PFSK-1 (cell line): ENCODE measurements at regions not wholly inside any gene's neighbourhood (a gene's known extent, or its start where the extent isn't known, plus 50 kb on each side); places are given as distances from the start of the nearest gene placed in this dataset.

ENCODE experiments used
- POLR2AphosphoS5 ChIP-seq: IDR thresholded peaks from 2 replicates; pipeline ENCODE4 v1.6.1; 2012; ENCODE audit warnings: low read depth, mild to moderate bottlenecking, control low read depth, low read length, moderate library complexity
- SIN3A ChIP-seq: IDR thresholded peaks from 2 replicates; pipeline ENCODE4 v1.6.1; 2012; ENCODE audit warnings: mild to moderate bottlenecking, low read length, moderate library complexity, borderline replicate concordance; ENCODE audit not compliant: insufficient read depth
- TAF1 ChIP-seq: IDR thresholded peaks from 2 replicates; pipeline ENCODE4 v1.6.1; 2012; ENCODE audit warnings: low read length, control low read depth, borderline replicate concordance; ENCODE audit not compliant: insufficient read depth
- TF ChIP-seq, protein P1 (sequence below), 2 experiments: IDR thresholded peaks; 2 replicates each; pipeline versions ENCODE4 v1.6.1 to v1.8.0; 2011 to 2012; ENCODE audit warnings: low read depth in 2 of 2, low read length in 2 of 2, control low read depth in 1 of 2, inconsistent platforms in 1 of 2, mild to moderate bottlenecking in 1 of 2, moderate library complexity in 1 of 2; ENCODE audit not compliant: insufficient read depth in 1 of 2

- TF ChIP-seq POLR2AphosphoS5: no peak
- TF ChIP-seq, protein P1, sequence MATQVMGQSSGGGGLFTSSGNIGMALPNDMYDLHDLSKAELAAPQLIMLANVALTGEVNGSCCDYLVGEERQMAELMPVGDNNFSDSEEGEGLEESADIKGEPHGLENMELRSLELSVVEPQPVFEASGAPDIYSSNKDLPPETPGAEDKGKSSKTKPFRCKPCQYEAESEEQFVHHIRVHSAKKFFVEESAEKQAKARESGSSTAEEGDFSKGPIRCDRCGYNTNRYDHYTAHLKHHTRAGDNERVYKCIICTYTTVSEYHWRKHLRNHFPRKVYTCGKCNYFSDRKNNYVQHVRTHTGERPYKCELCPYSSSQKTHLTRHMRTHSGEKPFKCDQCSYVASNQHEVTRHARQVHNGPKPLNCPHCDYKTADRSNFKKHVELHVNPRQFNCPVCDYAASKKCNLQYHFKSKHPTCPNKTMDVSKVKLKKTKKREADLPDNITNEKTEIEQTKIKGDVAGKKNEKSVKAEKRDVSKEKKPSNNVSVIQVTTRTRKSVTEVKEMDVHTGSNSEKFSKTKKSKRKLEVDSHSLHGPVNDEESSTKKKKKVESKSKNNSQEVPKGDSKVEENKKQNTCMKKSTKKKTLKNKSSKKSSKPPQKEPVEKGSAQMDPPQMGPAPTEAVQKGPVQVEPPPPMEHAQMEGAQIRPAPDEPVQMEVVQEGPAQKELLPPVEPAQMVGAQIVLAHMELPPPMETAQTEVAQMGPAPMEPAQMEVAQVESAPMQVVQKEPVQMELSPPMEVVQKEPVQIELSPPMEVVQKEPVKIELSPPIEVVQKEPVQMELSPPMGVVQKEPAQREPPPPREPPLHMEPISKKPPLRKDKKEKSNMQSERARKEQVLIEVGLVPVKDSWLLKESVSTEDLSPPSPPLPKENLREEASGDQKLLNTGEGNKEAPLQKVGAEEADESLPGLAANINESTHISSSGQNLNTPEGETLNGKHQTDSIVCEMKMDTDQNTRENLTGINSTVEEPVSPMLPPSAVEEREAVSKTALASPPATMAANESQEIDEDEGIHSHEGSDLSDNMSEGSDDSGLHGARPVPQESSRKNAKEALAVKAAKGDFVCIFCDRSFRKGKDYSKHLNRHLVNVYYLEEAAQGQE (IDR thresholded peaks at IDR 0.05; ENCODE audit: insufficient read depth in 1 of 2, low read depth in 2 of 2, low read length in 2 of 2): no peak
- no peak for TF ChIP-seq SIN3A
- no peak for TF ChIP-seq TAF1
Measured at GRCh38 chr6:21491955-21492354, 101.6 kb upstream of the SOX4 start.
